ENCODE measurements at regions not wholly inside any gene's neighbourhood (a gene's known extent, or its start where the extent isn't known, plus 50 kb on each side); places are given as distances from the start of the nearest gene placed in this dataset.
"Not testable (repeated sequence)": the region's sequence is repeated elsewhere in the genome, so short reads cannot be mapped to it uniquely, and the experiment has no call there.

GRCh38 chr14:44873536-44873935 is 88.2 kb downstream of the KLHL28 start:
- Histone ChIP-seq H3K27ac (ENCODE audit: insufficient read depth, low read length, poor library complexity, severe bottlenecking) (no peak overlapping the region), H3K27me3 (replicated peaks; ENCODE audit: control insufficient read depth, insufficient read depth, low read length, poor library complexity, severe bottlenecking) (no peaks in the 10 kb centered on the region), H3K4me3 (ENCODE audit: insufficient read depth, low read depth, low read length, poor library complexity, severe bottlenecking) (no peak overlapping the region), H3K9me3 (ENCODE audit: control insufficient read depth, low read length) (no peaks in the 10 kb centered on the region), H3K36me3 (ENCODE audit: control insufficient read depth, insufficient read depth, low read length) (no peaks in the 10 kb centered on the region), H3K4me1 (ENCODE audit: control insufficient read depth, insufficient read depth, low read length, poor library complexity, severe bottlenecking) (no peaks in the 10 kb centered on the region)
- no peak for DNase-seq

GRCh38 chr14:44866770-44867169 is 95.0 kb downstream of the KLHL28 start:
- Histone ChIP-seq H3K27me3 (replicated peaks; ENCODE audit: control insufficient read depth, insufficient read depth, low read length, poor library complexity, severe bottlenecking) (no peaks in the 10 kb centered on the region), H3K27ac (ENCODE audit: insufficient read depth, low read length, poor library complexity, severe bottlenecking) (no peak overlapping the region)
- no peak for DNase-seq

DNA sequence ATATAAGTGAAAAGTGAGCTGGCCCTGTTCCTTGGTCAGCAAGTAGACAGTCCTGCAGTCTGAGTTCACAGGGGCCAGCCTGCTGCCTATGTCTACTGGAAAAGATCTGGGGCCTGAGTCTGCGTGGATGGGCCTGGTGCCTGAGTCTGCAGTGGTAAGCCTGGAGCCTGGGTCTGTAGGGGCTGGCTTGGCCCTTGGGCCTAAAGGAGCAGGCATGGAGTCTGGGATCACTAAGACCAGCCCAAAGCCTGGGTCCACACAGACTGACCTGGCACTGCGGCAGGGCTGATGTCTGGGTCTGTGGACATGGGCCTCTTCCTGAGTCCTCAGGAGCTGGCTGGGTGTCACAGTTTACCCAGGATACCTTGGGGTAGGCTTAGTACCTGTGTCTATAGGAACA is 95.4 kb downstream of the KLHL28 start:
- no peaks in the 10 kb centered on the region for H3K4me1 ChIP-seq (ENCODE audit: control insufficient read depth, insufficient read depth, low read length, poor library complexity, severe bottlenecking)
- H3K9me3 ChIP-seq (ENCODE audit: control insufficient read depth, low read length), result no peaks in the 10 kb centered on the region
- no peak overlapping the region for H3K27ac ChIP-seq (ENCODE audit: insufficient read depth, low read length, poor library complexity, severe bottlenecking)
- no peak for DNase-seq
- no peak overlapping the region for H3K4me3 ChIP-seq (ENCODE audit: insufficient read depth, low read depth, low read length, poor library complexity, severe bottlenecking)
- H3K27me3 ChIP-seq (replicated peaks; ENCODE audit: control insufficient read depth, insufficient read depth, low read length, poor library complexity, severe bottlenecking), result no peaks in the 10 kb centered on the region
- no peaks in the 10 kb centered on the region for H3K36me3 ChIP-seq (ENCODE audit: control insufficient read depth, insufficient read depth, low read length)

More at GRCh38 chr14:44866770-44867169, 95.0 kb downstream of the KLHL28 start:
- Histone ChIP-seq H3K36me3 (ENCODE audit: control insufficient read depth, insufficient read depth, low read length) (no peaks in the 10 kb centered on the region), H3K9me3 (ENCODE audit: control insufficient read depth, low read length) (no peaks in the 10 kb centered on the region), H3K4me1 (ENCODE audit: control insufficient read depth, insufficient read depth, low read length, poor library complexity, severe bottlenecking) (no peaks in the 10 kb centered on the region), H3K4me3 (ENCODE audit: insufficient read depth, low read depth, low read length, poor library complexity, severe bottlenecking) (no peak overlapping the region)

DNA sequence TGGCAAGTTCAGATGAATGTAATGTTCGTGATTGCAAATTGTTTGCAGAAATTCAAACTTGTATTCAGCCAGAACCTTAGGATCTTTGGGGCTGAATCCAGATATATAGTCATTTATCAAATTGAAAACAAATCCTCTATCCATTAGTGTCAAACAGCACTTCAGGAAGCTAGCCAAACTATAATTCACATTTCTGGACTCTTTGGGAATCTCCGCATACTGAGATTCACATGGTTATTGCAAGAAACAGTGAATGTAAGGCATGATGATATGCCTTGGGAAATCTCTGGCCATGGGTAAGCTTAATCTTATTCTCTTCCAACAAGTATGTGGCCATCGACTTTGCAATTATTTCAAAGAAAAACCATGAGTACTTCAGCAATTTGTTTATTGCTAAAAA is 98.5 kb downstream of the KLHL28 start:
- H3K36me3 ChIP-seq (ENCODE audit: control insufficient read depth, insufficient read depth, low read length), result no peaks in the 10 kb centered on the region
- no peaks in the 10 kb centered on the region for H3K4me1 ChIP-seq (ENCODE audit: control insufficient read depth, insufficient read depth, low read length, poor library complexity, severe bottlenecking)
- no peak overlapping the region for H3K4me3 ChIP-seq (ENCODE audit: insufficient read depth, low read depth, low read length, poor library complexity, severe bottlenecking)
- H3K9me3 ChIP-seq (ENCODE audit: control insufficient read depth, low read length), result no peaks in the 10 kb centered on the region
- H3K27me3 ChIP-seq (replicated peaks; ENCODE audit: control insufficient read depth, insufficient read depth, low read length, poor library complexity, severe bottlenecking), result no peaks in the 10 kb centered on the region
- no peak overlapping the region for H3K27ac ChIP-seq (ENCODE audit: insufficient read depth, low read length, poor library complexity, severe bottlenecking)
- no peak for DNase-seq

- no peaks in the 10 kb centered on the region for H3K36me3 ChIP-seq (ENCODE audit: control insufficient read depth, insufficient read depth, low read length)
- no peak overlapping the region for H3K4me3 ChIP-seq (ENCODE audit: insufficient read depth, low read depth, low read length, poor library complexity, severe bottlenecking)
- H3K27ac ChIP-seq (ENCODE audit: insufficient read depth, low read length, poor library complexity, severe bottlenecking), result no peak overlapping the region
- no peaks in the 10 kb centered on the region for H3K9me3 ChIP-seq (ENCODE audit: control insufficient read depth, low read length)
- H3K27me3 ChIP-seq (replicated peaks; ENCODE audit: control insufficient read depth, insufficient read depth, low read length, poor library complexity, severe bottlenecking), result no peaks in the 10 kb centered on the region
- DNase-seq, result no peak
- no peaks in the 10 kb centered on the region for H3K4me1 ChIP-seq (ENCODE audit: control insufficient read depth, insufficient read depth, low read length, poor library complexity, severe bottlenecking)
These were observed 107.6 kb downstream of the KLHL28 start for GRCh38 chr14:44854114-44854513.

- no peak for DNase-seq
These were observed 114.0 kb downstream of the KLHL28 start for GRCh38 chr14:44847526-44848309.

GRCh38 chr14:44846232-44846824 is 115.4 kb downstream of the KLHL28 start:
- no peaks in the 10 kb centered on the region for H3K4me1 ChIP-seq (ENCODE audit: control insufficient read depth, insufficient read depth, low read length, poor library complexity, severe bottlenecking)
- no peak overlapping the region for H3K4me3 ChIP-seq (ENCODE audit: insufficient read depth, low read depth, low read length, poor library complexity, severe bottlenecking)
- H3K36me3 ChIP-seq (ENCODE audit: control insufficient read depth, insufficient read depth, low read length), result no peaks in the 10 kb centered on the region
- DNase-seq, result no peak
- H3K9me3 ChIP-seq (ENCODE audit: control insufficient read depth, low read length), result no peaks in the 10 kb centered on the region
- no peak overlapping the region for H3K27ac ChIP-seq (ENCODE audit: insufficient read depth, low read length, poor library complexity, severe bottlenecking)
- H3K27me3 ChIP-seq (replicated peaks; ENCODE audit: control insufficient read depth, insufficient read depth, low read length, poor library complexity, severe bottlenecking), result no peaks in the 10 kb centered on the region

More at GRCh38 chr14:44847526-44848309, 114.0 kb downstream of the KLHL28 start:
- H3K27me3 ChIP-seq (replicated peaks; ENCODE audit: control insufficient read depth, insufficient read depth, low read length, poor library complexity, severe bottlenecking), result no peaks in the 10 kb centered on the region
- no peak overlapping the region for H3K4me3 ChIP-seq (ENCODE audit: insufficient read depth, low read depth, low read length, poor library complexity, severe bottlenecking)
- no peak overlapping the region for H3K27ac ChIP-seq (ENCODE audit: insufficient read depth, low read length, poor library complexity, severe bottlenecking)
- H3K4me1 ChIP-seq (ENCODE audit: control insufficient read depth, insufficient read depth, low read length, poor library complexity, severe bottlenecking), result no peaks in the 10 kb centered on the region
- H3K36me3 ChIP-seq (ENCODE audit: control insufficient read depth, insufficient read depth, low read length), result no peaks in the 10 kb centered on the region
- no peaks in the 10 kb centered on the region for H3K9me3 ChIP-seq (ENCODE audit: control insufficient read depth, low read length)

GRCh38 chr14:44835928-44836327 is 125.8 kb downstream of the KLHL28 start:
- not testable (repeated sequence) for H3K4me3 ChIP-seq (ENCODE audit: insufficient read depth, low read depth, low read length, poor library complexity, severe bottlenecking); H3K27me3 ChIP-seq (replicated peaks; ENCODE audit: control insufficient read depth, insufficient read depth, low read length, poor library complexity, severe bottlenecking); H3K36me3 ChIP-seq (ENCODE audit: control insufficient read depth, insufficient read depth, low read length); H3K27ac ChIP-seq (ENCODE audit: insufficient read depth, low read length, poor library complexity, severe bottlenecking); H3K4me1 ChIP-seq (ENCODE audit: control insufficient read depth, insufficient read depth, low read length, poor library complexity, severe bottlenecking); DNase-seq; H3K9me3 ChIP-seq (ENCODE audit: control insufficient read depth, low read length)

DNA sequence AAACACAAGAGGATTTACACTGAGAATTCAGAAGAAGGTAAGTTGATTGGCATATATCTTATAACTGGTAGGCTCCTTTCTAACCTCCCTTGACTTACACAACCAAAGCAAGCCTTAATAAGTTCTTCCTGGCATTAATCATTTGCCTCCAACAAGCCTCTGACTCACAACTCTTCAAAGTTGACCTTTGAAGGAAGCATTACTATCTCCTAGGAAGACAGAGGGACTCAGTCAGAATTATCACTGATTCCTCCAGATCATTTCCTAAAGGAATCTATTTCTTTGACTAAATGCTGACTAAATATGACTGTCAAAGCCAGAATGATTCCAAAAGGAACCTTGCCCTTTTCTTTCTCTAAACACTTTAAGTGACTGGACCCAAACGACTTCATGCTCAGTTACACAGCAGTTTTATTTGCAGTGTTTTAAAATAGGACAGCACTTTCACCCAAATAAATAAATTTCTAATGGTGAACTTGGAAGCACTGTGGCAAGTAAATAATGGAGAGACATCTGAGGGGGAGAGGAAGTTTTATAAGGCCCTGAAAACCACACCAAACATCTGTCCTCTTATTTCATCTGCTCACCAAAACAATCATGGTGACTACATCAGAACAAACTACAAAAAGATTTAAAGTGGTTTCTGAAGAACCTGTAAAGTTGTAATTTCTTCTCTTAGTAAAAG is 128.2 kb downstream of the KLHL28 start:
- H3K4me3 ChIP-seq (ENCODE audit: insufficient read depth, low read depth, low read length, poor library complexity, severe bottlenecking), result no peak overlapping the region
- no peak for DNase-seq
- no peak overlapping the region for H3K27ac ChIP-seq (ENCODE audit: insufficient read depth, low read length, poor library complexity, severe bottlenecking)
- H3K4me1 ChIP-seq (ENCODE audit: control insufficient read depth, insufficient read depth, low read length, poor library complexity, severe bottlenecking), result no peaks in the 10 kb centered on the region
- no peaks in the 10 kb centered on the region for H3K27me3 ChIP-seq (replicated peaks; ENCODE audit: control insufficient read depth, insufficient read depth, low read length, poor library complexity, severe bottlenecking)
- no peaks in the 10 kb centered on the region for H3K36me3 ChIP-seq (ENCODE audit: control insufficient read depth, insufficient read depth, low read length)
- no peaks in the 10 kb centered on the region for H3K9me3 ChIP-seq (ENCODE audit: control insufficient read depth, low read length)

GRCh38 chr14:44830371-44830770 is 131.4 kb downstream of the KLHL28 start:
- Histone ChIP-seq H3K27me3 (replicated peaks; ENCODE audit: control insufficient read depth, insufficient read depth, low read length, poor library complexity, severe bottlenecking) (no peaks in the 10 kb centered on the region), H3K9me3 (ENCODE audit: control insufficient read depth, low read length) (no peaks in the 10 kb centered on the region), H3K4me1 (ENCODE audit: control insufficient read depth, insufficient read depth, low read length, poor library complexity, severe bottlenecking) (no peaks in the 10 kb centered on the region), H3K4me3 (ENCODE audit: insufficient read depth, low read depth, low read length, poor library complexity, severe bottlenecking) (no peak overlapping the region), H3K36me3 (ENCODE audit: control insufficient read depth, insufficient read depth, low read length) (no peaks in the 10 kb centered on the region), H3K27ac (ENCODE audit: insufficient read depth, low read length, poor library complexity, severe bottlenecking) (no peak overlapping the region)
- DNase-seq, result no peak
